Spinal cord (tissue), 9 donors: ENCODE measurements at regions not wholly inside any gene's neighbourhood (a gene's known extent, or its start where the extent isn't known, plus 50 kb on each side); places are given as distances from the start of the nearest gene placed in this dataset.
A peak's percentile ranks its signal among the peaks of the same experiment; 100 is the strongest.
"Not testable (repeated sequence)": the region's sequence is repeated elsewhere in the genome, so short reads cannot be mapped to it uniquely, and the experiment has no call there.

Source experiments
- DNase-seq, 6 donors: peaks; one replicate each; pipeline versions ENCODE4 v3.0.0 to v3.0.0-alpha.2; 2013 to 2015; ENCODE audit warnings: low spot score in 6 of 6, low read depth in 4 of 6
- H3K27ac ChIP-seq: one replicate; pipeline ENCODE4 v1.5.1; 2013; ENCODE audit warnings: low read depth, low read length, control low read depth
- H3K27me3 ChIP-seq: one replicate; pipeline ENCODE4 v1.6.1; 2013; ENCODE audit warnings: low read length; ENCODE audit not compliant: control insufficient read depth, insufficient read depth
- H3K36me3 ChIP-seq: one replicate; pipeline ENCODE4 v1.6.1; 2013; ENCODE audit warnings: low read length; ENCODE audit not compliant: control insufficient read depth, insufficient read depth
- H3K4me1 ChIP-seq: one replicate; pipeline ENCODE4 v1.6.1; 2013; ENCODE audit warnings: low read length; ENCODE audit not compliant: control insufficient read depth, insufficient read depth
- H3K4me3 ChIP-seq: one replicate; pipeline ENCODE4 v1.5.1; 2013; ENCODE audit warnings: low read depth, low read length, control low read depth
- H3K9me3 ChIP-seq: one replicate; pipeline ENCODE4 v1.6.1; 2013; ENCODE audit warnings: low read length; ENCODE audit not compliant: control insufficient read depth, insufficient read depth
- WGBS: methylation state at CpG from one replicate; pipeline ENCODE4 v1.1.5; 2013; ENCODE audit warnings: missing lambda C conversion rate; ENCODE audit not compliant: insufficient coverage; 5-methylcytosine and 5-hydroxymethylcytosine counted together
- donor health status: healthy.

DNA sequence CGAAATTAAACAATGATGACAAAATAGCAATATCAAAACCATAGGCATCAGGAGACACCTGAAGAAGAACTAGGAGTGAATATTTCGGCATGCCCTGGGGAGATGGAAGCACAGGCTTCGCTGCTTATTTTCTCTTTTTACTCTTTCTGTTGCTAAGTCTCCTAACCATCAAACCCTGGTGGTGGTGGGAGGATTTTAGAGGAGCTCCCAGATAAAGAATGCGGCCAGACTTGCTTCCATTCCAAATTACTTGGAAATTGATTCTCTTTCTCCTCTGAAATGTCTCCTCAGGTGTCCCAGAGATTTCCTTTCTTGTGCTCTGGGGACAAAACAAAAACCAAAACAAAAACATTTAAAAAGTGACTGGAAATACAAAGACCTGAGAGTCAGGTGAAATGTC is 243.0 kb downstream of the KBTBD8 start:
- Histone ChIP-seq H3K9me3 (no peaks in the 10 kb centered on the region), H3K4me1 (no peaks in the 10 kb centered on the region), H3K27ac (no peak overlapping the region), H3K27me3 (no peaks in the 10 kb centered on the region), H3K4me3 (no peak overlapping the region), H3K36me3 (no peaks in the 10 kb centered on the region)
- no peak for DNase-seq
- 67% methylated on average over 1 of the region's 4 CpGs for WGBS

- no CpG with 5 or more reads among the region's 2 CpGs for WGBS
- H3K27ac ChIP-seq = no peak overlapping the region
- no peaks in the 10 kb centered on the region for H3K36me3 ChIP-seq
- no peak overlapping the region for H3K4me3 ChIP-seq
- no peaks in the 10 kb centered on the region for H3K9me3 ChIP-seq
- no peaks in the 10 kb centered on the region for H3K4me1 ChIP-seq
- DNase-seq = no peak
- no peaks in the 10 kb centered on the region for H3K27me3 ChIP-seq
Observed at GRCh38 chr3:67244130-67244529, 246.0 kb downstream of the KBTBD8 start.

DNA sequence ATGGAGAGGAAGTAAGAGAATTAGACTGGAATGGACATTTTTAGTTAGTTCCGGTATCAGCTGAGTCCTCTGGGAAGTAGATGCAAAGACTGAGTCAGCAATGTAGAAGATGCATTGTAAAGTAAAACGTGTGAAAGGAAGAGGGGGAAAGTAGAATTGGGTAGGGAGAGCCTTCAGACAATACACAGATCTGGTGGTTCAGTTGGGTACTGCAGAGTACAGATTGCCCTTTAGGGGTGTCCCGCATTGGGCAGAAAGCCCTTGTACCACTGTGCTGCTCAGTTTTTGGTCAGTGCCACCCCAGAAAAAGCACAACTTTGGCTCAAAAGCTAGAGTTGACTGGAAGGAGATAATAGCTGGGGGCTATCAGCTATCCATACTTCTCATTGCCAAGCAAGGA is 247.4 kb downstream of the KBTBD8 start:
- 61% methylated on average over 3 of the region's 3 CpGs for WGBS
- DNase-seq = no peak

DNA sequence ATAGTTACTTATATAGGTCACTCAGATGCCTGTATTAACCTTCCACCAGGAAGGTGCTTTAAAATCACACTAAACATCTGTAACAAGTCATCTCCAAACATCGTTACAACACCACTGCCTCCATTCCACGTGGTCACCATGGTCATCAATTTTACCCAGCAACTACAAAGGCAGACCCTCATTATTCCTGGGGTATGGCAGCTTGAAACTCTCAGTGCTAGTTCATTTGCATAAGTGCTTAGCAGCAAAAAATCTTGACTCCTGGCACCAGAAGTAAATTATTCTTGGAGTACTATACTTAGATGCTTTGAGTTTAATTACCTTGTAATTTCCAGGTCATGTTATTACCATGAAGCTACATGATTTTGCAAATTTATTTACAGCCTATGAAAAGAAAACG is 250.6 kb downstream of the KBTBD8 start:
- peak in 2 of 6 donors; percentile 8 to 56 for DNase-seq
- Histone ChIP-seq H3K27ac (no peak overlapping the region), H3K27me3 (no peaks in the 10 kb centered on the region), H3K9me3 (no peaks in the 10 kb centered on the region), H3K36me3 (no peaks in the 10 kb centered on the region), H3K4me3 (no peak overlapping the region), H3K4me1 (no peaks in the 10 kb centered on the region)
- WGBS = 23% methylated on average over 2 of the region's 3 CpGs

More for the DNA sequence above, 247.4 kb downstream of the KBTBD8 start:
- Histone ChIP-seq H3K4me3 (no peak overlapping the region), H3K4me1 (no peaks in the 10 kb centered on the region), H3K27ac (no peak overlapping the region), H3K36me3 (no peaks in the 10 kb centered on the region), H3K9me3 (no peaks in the 10 kb centered on the region), H3K27me3 (no peaks in the 10 kb centered on the region)

DNA sequence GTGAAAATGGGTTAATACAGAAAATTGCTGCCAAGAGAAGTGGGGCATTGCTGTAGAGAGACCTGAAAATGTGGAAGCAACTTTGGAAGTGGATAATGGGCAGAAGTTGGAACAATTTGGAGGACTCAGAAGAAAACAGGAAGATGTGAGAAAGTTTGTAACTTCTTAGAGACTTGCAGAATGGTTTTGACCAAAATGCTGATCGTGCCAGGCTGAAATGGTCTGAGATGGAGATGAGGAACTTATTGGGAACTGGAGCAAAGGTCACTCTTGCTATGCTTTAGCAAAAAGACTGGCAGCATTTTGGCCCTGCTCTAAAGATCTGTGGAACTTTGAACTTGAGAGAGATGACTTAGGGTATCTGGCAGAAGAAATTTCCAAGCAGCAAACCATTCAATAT is 254.8 kb downstream of the KBTBD8 start:
- H3K36me3 ChIP-seq, H3K4me3 ChIP-seq, H3K4me1 ChIP-seq, H3K27me3 ChIP-seq, H3K27ac ChIP-seq, H3K9me3 ChIP-seq, DNase-seq: not testable (repeated sequence)
- 89% methylated on average over 1 of the region's 1 CpG for WGBS

DNA sequence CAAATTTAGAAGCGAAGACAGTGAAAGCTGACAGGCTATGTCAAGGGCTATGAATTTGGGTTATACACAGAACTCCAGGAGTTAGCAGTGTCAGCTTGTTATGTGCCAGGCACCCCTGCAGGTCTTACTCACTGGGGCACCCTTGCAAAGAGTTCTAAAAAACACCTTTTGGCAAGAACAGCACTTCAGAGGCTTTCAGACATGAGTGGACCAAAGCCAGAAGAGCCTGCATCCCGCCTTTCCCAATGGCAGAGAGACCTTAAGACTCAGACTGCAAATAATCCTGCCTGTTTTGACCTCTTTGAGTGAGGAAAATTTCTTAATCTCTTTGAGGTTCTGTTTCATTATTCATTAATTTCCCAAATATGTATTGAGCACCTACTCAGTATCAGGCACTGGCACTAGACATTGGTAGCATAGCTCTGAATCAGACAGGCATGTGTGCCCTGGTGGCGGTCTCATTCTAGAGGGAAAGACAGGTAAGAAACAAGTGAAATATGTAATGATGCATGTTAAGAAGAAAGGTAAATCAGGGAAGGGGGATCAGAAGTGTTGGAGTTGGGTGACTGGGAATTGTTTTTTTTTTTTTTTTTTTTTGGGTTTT is 280.0 kb downstream of the KBTBD8 start:
- Histone ChIP-seq H3K4me1 (peaks cover 5% of the 10 kb centered on the region), H3K27me3 (no peaks in the 10 kb centered on the region), H3K4me3 (no peak overlapping the region), H3K9me3 (no peaks in the 10 kb centered on the region), H3K36me3 (no peaks in the 10 kb centered on the region), H3K27ac (no peak overlapping the region)
- WGBS = 83% methylated on average over 1 of the region's 3 CpGs
- peak in 2 of 6 donors; percentile 27 to 34 for DNase-seq

- peak in 4 of 6 donors; percentile 35 to 75 (median 57) for DNase-seq
- H3K36me3 ChIP-seq = no peaks in the 10 kb centered on the region
- no peaks in the 10 kb centered on the region for H3K27me3 ChIP-seq
- no peaks in the 10 kb centered on the region for H3K9me3 ChIP-seq
- no peak overlapping the region for H3K27ac ChIP-seq
- H3K4me1 ChIP-seq = peaks cover 2% of the 10 kb centered on the region
- WGBS = no CpG with 5 or more reads among the region's 2 CpGs
- H3K4me3 ChIP-seq = no peak overlapping the region
Observed at GRCh38 chr3:67286586-67286985, 288.5 kb downstream of the KBTBD8 start.

DNA sequence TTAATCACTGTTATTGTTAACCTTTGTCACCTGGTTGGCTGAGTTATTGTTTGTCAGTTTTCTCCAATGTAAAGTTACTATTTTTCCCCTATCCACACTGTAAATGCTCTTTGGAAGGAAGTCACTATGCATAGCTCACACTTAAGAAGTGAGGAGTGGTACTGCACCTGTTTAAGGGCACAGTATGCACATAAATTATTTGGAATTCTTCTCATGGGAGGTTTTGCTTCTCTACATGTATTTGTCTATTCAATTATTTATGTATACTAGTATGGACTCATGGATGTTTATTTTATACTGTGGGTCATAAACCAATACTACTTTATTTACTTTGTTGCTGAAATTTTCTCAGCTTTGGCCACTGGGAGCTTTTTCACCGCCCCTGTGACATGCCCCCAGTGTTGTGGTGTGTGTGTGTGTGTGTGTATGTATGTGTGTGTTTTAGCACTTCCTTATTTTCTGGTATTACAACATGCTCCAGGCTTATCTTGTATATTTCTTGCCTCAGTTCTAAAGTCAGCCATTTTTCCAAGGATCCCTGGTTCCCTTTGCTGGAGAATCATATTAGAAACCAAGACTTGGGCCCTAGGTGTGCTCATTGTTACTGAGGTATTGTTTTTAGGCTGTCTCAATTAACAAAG is 290.5 kb downstream of the KBTBD8 start:
- Histone ChIP-seq H3K4me1 (peaks cover 2% of the 10 kb centered on the region), H3K9me3 (no peaks in the 10 kb centered on the region), H3K27ac (no peak overlapping the region), H3K27me3 (no peaks in the 10 kb centered on the region), H3K4me3 (no peak overlapping the region), H3K36me3 (no peaks in the 10 kb centered on the region)
- DNase-seq = no peak
- WGBS = no CpG with 5 or more reads among the region's 1 CpG

GRCh38 chr3:67289626-67290025 is 291.5 kb downstream of the KBTBD8 start:
- Histone ChIP-seq H3K27ac (no peak overlapping the region), H3K4me1 (peaks cover 2% of the 10 kb centered on the region), H3K27me3 (no peaks in the 10 kb centered on the region), H3K36me3 (no peaks in the 10 kb centered on the region), H3K9me3 (no peaks in the 10 kb centered on the region), H3K4me3 (no peak overlapping the region)
- no CpG with 5 or more reads among the region's 1 CpG for WGBS
- DNase-seq = peak in 1 of 6 donors; percentile 33

DNA sequence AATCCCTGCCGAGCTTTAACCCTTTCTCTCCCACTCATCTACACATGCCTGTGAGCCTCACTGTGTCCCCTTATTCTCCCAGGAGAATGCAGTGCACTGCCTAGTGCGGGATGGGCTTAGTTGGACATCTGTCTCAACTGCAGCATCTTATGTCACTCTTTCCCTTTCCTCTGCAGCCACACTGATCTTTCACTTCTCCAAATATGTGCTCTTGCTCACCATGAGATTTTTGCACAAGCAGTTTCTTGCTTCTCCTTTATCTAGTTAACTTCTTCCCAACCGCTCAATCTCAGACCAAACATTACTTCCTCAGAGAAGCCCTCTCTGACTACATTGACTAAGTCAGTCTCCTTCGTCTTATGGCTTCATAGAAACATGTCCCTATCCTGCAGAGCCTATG is 292.3 kb downstream of the KBTBD8 start:
- no peak overlapping the region for H3K27ac ChIP-seq
- DNase-seq = no peak
- 95% methylated on average over 2 of the region's 4 CpGs for WGBS

More for the DNA sequence above, 292.3 kb downstream of the KBTBD8 start:
- no peaks in the 10 kb centered on the region for H3K27me3 ChIP-seq
- no peak overlapping the region for H3K4me3 ChIP-seq
- H3K9me3 ChIP-seq = no peaks in the 10 kb centered on the region
- peaks cover 1% of the 10 kb centered on the region for H3K4me1 ChIP-seq
- no peaks in the 10 kb centered on the region for H3K36me3 ChIP-seq
